Fibroblast of villous mesenchyme (primary cell): ENCODE measurements at regions not wholly inside any gene's neighbourhood (a gene's known extent, or its start where the extent isn't known, plus 50 kb on each side); places are given as distances from the start of the nearest gene placed in this dataset. TPM values are rescaled to one million over a fixed set of nuclear protein-coding genes. Genes with fewer than 3 reads are reported as not detected.

ENCODE experiments used
- DNase-seq: peaks from one replicate; pipeline ENCODE4 v3.0.0-alpha.2; 2010; ENCODE audit warnings: low read depth
- H3K4me3 ChIP-seq: 2 replicates; pipeline ENCODE4 v1.5.1; 2011; ENCODE audit warnings: low read depth, mild to moderate bottlenecking, low read length
- small RNA-seq: library from RNA; depleted of rRNA; stranded (forward); fragments of <200 nt; gene quantifications from one replicate; pipeline ENCODE3, GENCODE V24; 2012
- TF ChIP-seq, protein P1 (sequence below): IDR thresholded peaks from 2 replicates; pipeline ENCODE4 v1.5.1; 2012; ENCODE audit warnings: low read depth, mild to moderate bottlenecking, low read length; ENCODE audit not compliant: insufficient read depth

DNA sequence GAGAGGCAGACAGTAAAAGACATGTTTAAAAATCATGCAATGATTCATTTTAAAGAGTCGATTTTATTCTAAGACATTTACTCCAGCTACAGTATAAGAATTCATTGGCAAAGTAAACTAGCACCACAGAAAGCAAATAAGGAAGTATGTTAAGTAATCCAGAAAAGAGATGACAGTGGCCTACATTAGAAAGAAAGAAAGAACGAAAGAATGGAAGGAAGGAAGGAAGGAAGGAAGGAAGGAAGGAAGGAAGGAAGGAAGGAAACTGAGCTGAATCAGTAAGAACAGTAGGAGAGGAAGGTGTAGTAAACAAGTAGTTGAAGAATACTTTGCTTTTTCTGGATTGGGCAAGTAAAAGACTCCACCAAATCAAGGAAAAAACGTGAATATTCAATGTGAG, 62.2 kb downstream of the ZZZ3 start:
- no peak overlapping the region for H3K4me3 ChIP-seq
- TF ChIP-seq, protein P1, sequence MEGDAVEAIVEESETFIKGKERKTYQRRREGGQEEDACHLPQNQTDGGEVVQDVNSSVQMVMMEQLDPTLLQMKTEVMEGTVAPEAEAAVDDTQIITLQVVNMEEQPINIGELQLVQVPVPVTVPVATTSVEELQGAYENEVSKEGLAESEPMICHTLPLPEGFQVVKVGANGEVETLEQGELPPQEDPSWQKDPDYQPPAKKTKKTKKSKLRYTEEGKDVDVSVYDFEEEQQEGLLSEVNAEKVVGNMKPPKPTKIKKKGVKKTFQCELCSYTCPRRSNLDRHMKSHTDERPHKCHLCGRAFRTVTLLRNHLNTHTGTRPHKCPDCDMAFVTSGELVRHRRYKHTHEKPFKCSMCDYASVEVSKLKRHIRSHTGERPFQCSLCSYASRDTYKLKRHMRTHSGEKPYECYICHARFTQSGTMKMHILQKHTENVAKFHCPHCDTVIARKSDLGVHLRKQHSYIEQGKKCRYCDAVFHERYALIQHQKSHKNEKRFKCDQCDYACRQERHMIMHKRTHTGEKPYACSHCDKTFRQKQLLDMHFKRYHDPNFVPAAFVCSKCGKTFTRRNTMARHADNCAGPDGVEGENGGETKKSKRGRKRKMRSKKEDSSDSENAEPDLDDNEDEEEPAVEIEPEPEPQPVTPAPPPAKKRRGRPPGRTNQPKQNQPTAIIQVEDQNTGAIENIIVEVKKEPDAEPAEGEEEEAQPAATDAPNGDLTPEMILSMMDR, result no peak
- DNase-seq, result no peak

DNA sequence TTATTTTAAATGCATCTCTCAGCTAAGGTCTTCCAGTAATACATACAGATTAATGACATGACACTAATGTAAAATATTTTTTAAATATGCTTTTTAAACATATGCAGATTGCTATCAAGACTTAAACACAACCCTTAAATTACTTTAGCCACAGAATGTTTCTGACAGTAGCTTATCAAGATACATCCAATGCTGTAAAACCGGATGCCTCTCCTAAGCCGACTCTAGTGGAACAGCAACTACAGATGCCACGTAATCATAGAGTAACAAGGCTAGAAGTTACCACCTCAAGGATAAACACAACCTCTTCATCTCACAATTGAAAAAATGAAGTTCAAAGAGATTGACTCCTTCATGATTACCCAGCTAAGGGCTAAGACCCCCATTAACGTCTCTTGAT, 68.4 kb downstream of the ZZZ3 start:
- no peak overlapping the region for H3K4me3 ChIP-seq
- peak; percentile 54 for DNase-seq
- TF ChIP-seq, protein P1, result no peak

Small RNAs in the stretch of these regions (small RNA-seq; reads per million reads assigned to genes)
- gene RNA5SP20, result not detected
